HTR-8/SVneo (cell line): ENCODE measurements at regions not wholly inside any gene's neighbourhood (a gene's known extent, or its start where the extent isn't known, plus 50 kb on each side); places are given as distances from the start of the nearest gene placed in this dataset.
"Not testable (repeated sequence)": the region's sequence is repeated elsewhere in the genome, so short reads cannot be mapped to it uniquely, and the experiment has no call there.

ENCODE experiments used
- DNase-seq: peaks from one replicate; pipeline ENCODE4 v3.0.0; 2011; ENCODE audit warnings: low spot score, mixed read lengths; ENCODE audit not compliant: insufficient read length
- FAIRE-seq: peaks from 2 replicates; lab custom pipeline; 2011; peaks lifted over from hg19 to GRCh38; lab: Jason Lieb, UNC

- FAIRE-seq (peak; percentile 79), DNase-seq (peak; percentile 93)
Observed at GRCh38 chr20:47440857-47441773, 60.6 kb upstream of the NCOA3 start.

- DNase-seq (no peak), FAIRE-seq (no peak)
Observed at GRCh38 chr20:47441774-47442150, 59.9 kb upstream of the NCOA3 start.

- DNase-seq, FAIRE-seq: not testable (repeated sequence)
Observed at GRCh38 chr20:47443060-47443459, 58.6 kb upstream of the NCOA3 start.

- DNase-seq (no peak), FAIRE-seq (no peak)
Observed at GRCh38 chr20:47444584-47444983, 57.1 kb upstream of the NCOA3 start.

GRCh38 chr20:47445291-47445690 lies 56.4 kb upstream of the NCOA3 start:
- peak; percentile 33 for FAIRE-seq

GRCh38 chr20:47447350-47448296 lies 54.1 kb upstream of the NCOA3 start:
- FAIRE-seq, DNase-seq: not testable (repeated sequence)

More at GRCh38 chr20:47445291-47445690, 56.4 kb upstream of the NCOA3 start:
- DNase-seq = no peak

- FAIRE-seq (no peak), DNase-seq (no peak)
Observed at GRCh38 chr20:47448429-47448828, 53.3 kb upstream of the NCOA3 start.

GRCh38 chr20:47451602-47451904 lies 50.1 kb upstream of the NCOA3 start:
- no peak for DNase-seq
- FAIRE-seq = no peak
